HG03342 (cell line): ENCODE measurements at regions not wholly inside any gene's neighbourhood (a gene's known extent, or its start where the extent isn't known, plus 50 kb on each side); places are given as distances from the start of the nearest gene placed in this dataset.
"Not testable (repeated sequence)": the region's sequence is repeated elsewhere in the genome, so short reads cannot be mapped to it uniquely, and the experiment has no call there.

Experiments used
- ATAC-seq: cut with Tn5 transposase; IDR thresholded peaks from one replicate; pipeline ENCODE4 v1.9.1; 2021; ENCODE audit warnings: mild to moderate bottlenecking, moderate library complexity; ENCODE audit not compliant: unreplicated experiment

DNA sequence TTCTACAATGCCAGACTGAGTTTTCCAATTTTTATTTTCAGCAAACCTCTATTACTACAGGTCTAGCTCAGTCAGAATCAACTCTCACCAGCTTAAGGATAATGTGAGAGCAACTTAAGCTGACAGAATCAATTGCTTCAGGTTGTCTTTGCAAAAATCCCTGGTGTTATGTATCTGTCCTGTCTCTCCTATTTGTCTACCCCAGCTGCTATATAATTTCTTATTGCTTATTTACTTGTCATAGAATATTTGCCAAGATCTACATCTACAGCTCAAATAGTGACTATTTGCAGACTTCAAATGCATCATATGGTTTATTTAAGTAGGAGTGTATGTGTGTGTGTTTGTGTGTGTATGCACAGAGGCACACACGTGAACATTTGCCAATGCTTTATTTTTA is 54.1 kb downstream of the FOXG1 start:
- ATAC-seq = no peak

DNA sequence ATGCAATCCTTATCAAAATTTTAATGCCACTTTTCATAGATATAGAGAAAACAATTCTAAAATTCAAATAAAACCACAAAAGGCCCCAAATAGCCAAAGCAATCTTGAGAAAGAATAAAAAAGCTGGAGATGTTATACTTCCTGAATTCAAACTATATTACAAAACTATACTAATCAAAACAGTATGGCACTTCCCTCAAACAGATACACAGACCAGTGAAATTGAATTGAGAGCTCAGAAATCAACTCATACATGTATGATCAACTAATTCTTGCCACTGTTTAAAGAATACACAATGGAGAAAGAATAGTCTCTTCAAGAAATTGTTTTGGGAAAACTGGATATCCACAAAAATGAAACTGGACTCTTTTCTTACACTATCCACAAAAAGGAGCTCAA is 55.4 kb downstream of the FOXG1 start:
- ATAC-seq = no peak

DNA sequence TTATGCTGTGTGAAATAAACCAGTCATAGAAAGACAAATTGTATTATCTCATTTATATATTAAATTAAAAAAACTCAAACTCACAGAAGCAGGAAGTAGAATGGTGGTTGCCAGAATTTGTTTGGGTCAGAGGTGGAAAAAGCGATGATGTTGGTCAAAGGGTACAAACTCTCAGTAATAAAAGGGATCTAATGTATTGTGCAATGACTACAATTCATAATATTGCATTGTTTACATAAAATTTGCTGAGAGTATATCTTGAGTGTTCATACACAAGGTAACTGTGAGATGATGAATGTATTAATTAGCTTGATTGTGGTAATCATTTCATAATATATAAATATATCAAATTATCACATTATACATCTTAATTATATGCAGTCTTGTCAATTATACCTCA is 56.7 kb downstream of the FOXG1 start:
- ATAC-seq = no peak

DNA sequence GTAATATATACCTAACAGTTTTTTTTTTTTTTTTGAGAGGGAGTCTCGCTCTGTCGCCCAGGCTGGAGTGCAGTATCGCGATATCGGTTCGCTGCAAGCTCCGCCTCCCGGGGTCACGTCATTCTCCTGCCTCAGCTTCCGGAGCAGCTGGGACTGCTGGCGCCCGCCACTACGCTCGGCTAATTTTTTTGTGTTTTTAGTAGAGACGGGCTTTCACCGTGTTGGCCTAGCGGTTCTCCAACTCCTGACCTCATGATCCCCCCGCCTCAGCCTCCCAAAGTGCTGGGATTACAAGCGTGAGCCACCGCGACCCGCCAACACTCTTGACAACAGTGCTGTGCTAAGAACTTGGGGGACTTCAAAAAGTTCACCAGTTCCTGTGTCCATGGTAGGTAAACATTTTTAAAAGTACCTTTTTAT is 63.5 kb downstream of the FOXG1 start:
- ATAC-seq = no peak

DNA sequence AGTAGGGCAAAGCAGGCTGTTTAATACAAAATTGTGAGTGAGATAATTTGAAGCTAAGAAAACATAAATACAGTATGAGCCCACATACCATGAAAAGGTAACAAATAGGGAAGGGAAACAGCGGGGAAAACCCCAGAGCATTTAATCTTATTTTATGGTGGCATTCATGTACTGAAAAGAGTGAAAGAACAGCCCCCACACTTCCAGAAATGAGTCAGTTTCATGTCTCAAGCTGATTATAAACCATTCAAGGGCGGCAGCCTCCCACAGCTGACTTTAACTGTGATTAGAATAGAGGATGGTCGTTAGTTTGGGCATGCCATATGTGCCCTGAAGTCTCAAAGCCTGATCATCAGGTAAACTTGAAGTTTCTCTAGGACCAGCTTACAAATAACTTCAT is 64.5 kb downstream of the FOXG1 start:
- peak; percentile 99 for ATAC-seq

DNA sequence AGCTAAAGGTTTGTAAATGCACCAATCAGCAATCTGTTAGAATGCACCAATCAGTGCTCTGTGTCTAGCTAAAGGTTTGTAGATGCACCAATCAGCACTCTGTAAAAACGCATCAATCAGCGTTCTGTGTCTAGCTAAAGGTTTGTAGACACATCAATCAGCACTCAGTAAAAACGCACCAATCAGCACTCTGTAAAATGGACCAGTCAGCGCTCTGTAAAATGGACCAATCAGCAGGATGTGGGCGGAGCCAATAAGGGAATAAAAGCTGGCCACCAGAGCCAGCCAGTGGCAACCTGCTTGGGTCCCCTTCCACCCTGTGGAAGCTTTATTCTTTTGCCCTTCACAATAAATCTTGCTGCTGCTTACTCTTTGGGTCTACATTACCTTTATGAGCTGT is 76.0 kb downstream of the FOXG1 start:
- not testable (repeated sequence) for ATAC-seq

DNA sequence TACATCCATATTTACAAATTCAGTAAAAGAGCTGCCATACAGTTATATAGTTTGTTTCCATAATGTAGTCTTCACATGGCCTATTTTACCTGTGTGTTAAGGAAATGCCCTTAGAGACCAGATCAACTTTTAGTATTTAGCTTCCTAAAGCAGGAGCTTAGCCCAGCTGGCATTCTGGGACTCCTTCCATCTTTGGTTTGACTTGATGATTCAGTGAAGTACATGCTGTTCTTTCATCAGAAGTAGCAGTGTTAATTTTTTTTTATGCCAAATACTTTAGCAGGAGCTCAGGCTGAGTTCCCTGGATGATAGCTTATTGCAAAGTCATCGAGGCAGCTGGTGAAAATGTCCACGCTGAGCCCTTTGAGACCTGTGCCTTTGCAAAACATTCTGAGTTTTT is 101.0 kb downstream of the FOXG1 start:
- ATAC-seq = no peak

DNA sequence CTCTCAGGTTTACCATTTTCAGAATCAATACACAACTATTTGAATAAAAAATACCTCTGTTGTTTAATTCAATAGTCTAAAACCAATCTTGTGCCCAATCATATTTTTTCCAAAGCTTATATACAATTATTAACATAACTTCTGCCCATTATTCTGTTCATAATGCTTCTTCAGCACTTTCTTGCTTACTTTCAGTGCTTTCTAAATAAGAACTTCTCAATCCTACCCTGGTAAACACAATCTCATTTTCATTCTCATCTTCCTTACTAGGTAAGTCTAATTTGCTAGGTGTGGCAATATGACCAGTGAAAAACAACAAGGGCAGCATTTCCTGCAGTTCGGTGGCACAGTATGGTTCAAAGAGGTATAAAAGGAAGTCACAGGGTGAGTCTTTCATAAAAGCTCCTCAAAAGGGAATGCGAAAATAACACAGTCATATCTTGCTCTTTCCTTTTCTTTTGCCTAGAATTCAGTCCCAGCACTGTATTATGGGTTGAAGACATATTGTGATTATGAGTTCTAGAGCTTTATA is 103.5 kb downstream of the FOXG1 start:
- ATAC-seq = no peak

DNA sequence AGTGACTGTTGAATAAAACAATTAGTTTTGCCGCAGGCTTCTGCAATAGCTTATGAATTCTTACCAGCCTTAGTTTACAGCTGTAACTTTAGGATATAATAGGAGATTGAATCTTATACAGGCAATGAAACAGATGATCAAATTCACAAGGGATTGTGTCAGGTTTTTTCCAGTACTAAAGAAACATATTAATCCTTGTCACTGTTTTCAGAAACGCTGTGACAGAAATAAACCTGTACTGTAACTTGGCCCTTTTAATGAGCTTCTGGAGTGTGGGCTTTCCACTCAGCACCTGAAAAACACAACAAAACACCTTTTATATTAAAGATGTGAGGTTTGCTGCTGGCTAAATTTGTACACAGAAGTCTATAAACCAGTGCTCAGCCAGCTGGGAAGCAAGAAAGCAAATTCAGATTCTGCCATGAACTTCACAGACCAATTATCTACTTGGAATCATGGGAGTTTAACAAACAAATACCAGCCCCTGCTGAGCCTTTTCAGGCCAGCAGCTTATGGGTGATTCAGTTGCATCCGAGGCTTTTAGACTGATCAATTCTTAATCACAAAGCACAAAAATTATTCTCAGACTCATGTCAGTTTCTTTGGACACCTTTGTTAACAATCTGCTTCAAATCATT is 109.5 kb downstream of the FOXG1 start:
- ATAC-seq = no peak

DNA sequence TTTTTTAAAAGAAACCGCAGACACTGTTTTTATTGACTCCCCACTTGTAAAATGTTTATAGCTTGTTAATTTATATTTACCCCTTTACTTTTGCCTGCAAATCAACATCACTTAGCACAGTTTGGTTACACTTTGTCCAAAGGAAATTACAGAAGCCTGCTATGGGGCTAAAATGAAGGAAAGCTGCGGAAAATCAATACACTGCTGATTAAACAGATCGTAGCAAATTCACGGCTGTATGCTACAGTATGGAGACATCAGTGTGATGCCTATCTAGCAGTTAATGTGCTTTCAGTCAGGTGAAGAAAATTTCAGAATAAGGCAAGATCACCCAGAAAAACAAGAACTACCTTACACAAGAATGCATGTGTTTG is 110.0 kb downstream of the FOXG1 start:
- no peak for ATAC-seq

DNA sequence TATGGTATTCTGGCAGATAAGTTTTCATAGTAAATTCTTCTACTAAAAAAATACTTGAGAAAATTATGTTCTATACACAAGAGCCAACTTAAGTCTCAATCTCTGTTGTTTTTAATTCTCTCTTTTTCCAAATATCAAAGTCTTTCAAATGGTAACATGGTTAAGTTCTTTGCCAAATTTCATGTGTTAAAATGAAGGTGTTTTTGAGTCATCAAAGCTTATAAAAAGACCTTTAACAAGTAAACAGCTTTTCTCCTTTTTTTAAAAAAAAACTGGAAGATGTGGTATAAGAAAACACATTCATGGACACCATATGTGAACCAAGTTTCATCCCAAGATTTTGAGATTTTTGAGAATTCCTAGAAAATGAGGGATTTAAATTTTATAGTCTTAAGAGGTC is 111.3 kb downstream of the FOXG1 start:
- ATAC-seq = no peak

DNA sequence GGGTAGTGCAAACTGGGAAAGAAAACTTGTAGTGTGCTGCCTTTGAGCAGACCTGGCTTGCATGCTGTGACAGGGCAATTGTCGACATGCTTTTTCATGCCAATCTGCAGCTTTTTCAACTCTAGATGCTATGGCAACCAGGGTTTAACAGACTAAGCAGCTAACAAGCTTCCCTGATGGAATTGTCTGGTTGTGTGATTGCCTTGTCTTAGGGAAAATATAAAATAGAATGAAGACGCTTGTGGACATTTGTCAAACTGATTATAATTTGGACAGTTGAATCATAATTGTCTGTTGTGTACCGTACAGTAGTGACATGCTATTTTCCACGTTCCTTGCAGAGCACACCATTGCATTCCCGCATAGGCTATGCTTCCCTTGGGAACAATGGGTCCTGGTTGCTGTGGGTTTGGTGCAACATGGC is 113.0 kb downstream of the FOXG1 start:
- ATAC-seq = no peak

DNA sequence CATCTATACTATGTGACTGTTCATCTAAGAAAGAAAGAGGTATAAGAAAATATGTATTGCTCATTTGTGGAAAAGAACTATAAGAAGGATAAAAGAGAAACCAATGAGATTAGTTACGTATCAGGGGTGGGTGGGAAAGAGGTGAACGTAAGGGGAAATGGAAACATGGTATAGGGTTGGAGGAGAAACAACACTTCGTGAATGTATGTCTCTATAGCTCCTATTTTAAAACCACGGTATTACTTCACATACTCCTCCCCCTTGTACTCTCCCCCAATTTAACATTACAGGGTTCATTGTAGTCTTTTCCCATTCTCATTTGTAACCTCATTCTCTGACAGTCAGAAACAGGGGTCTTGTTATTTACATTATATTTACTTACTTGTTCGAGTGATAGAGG is 120.4 kb downstream of the FOXG1 start:
- ATAC-seq = no peak

DNA sequence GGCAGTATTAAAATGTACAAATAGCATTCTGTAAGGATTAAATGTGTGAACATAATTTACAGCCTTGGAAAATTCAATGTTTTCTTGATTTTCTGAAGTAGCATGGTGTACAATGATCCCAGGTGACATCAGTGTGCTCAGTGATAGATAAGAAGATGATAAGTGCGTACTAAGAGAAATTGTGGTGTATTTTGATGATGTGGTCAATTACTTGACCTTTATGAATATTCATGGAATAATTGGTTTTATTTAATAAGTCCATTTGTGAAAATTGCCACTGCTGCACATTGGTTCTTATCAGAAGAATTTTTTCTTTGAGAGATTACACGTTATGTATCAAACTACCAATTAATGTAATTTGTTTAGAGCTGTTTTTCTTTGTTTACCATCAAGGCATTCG is 128.8 kb downstream of the FOXG1 start:
- no peak for ATAC-seq

DNA sequence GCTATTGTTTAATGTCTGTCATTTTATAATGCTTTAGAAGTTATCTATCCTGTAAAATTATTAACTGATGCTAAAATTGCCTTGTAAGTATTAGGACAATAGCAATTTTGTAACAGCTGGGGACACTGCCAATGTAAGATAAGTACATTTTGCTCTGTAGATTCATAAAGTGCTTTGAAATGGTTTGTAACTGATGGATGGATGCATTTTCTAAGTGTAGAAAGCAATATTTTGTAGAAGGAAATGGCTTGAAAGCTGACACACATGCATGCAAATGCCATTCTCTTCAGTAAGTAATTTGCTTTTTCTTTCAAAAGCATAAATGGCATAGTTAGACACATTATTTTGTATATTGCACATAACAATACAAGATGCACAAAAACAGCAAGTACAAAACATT is 129.8 kb downstream of the FOXG1 start:
- ATAC-seq = no peak

DNA sequence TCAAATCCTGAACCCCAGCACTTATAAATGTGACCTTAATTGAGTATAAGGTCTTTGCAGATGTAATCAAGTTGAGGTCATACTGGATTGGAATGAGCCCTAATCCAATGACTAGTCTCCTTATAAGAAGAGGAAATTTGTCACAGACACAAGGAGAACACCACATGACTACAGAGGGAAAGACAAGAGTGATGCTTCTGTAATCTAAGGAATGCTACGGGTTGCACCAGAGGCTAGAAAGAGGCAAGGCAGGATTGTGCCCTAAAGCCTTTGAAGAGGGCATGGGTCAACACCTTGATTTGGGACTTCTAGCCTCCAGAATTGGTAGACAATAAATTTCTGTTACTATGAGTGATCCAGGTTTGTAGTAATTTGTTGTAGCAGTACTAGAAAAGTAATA is 135.0 kb downstream of the FOXG1 start:
- ATAC-seq = no peak

DNA sequence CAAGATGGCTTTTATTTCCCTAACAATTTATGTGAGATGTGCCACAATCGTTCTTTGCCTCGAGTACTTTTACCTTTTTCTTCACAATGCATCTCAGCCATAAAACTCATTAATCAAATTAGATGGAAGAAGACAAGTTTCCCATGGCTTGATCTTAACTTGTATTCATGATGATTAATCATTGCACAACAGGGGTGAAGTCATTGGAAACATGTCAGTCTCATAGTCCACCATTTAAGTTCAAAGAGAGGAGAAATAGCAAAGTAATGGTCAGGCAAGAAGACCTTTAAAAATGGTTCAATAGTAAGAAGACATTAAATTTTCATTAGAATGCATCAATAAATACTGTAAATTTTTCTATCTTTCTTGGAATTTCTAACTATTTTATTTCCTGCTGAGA is 136.3 kb downstream of the FOXG1 start:
- ATAC-seq = no peak

DNA sequence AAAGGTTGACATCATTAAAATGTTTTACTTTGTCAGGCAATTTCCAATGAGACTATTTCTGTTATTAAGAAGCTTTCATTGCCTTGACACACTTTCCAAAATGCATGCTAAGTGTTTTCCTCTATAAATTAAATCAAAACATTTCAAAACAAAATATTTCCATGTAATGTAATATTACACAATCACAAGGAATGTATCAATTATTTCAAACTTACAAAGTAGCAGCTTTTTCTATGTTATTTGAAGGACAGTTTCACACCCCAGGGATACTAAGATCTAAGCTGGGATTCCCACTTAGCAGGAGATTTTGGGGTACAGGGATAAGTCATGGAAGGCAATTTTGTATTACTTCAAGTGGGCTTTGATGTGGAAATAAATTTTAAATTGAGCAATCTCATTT is 144.9 kb downstream of the FOXG1 start:
- no peak for ATAC-seq

DNA sequence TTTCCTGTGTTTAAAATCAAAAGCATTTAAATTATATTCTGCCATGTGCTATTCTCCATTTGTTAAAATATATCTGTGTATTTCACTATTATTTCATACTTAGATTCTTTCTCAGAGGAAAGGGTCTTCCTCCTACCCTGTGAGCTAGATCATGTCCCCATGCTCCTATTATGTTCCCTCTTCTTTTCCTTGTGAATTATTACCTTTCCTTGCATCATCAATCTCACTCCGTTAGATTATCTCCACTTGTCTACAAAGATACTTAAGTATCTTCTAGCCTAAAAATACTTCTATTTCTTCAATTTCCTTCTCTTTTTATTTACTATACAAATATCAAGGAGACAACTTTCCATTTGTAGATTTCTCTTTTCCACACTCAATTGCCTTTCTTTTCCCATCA is 146.5 kb downstream of the FOXG1 start:
- ATAC-seq = no peak

DNA sequence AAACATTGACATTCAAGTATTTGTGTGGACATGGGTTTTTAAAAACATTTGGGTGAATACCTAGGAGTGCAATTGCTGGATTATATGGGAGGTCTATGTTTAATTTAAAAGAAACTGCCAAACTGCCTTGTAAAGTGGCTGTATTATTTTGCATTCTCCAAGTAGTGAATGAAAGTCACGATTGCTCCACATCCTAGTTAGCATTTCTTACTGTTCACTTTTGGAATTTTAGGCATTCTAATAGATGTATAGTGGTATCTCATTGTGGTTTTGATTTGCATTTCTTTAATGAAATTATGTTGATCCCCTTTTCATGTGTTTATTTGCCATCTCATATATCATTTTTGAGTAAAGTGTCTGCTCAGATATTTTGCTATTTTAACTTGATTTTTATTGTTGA is 159.5 kb downstream of the FOXG1 start:
- no peak for ATAC-seq

DNA sequence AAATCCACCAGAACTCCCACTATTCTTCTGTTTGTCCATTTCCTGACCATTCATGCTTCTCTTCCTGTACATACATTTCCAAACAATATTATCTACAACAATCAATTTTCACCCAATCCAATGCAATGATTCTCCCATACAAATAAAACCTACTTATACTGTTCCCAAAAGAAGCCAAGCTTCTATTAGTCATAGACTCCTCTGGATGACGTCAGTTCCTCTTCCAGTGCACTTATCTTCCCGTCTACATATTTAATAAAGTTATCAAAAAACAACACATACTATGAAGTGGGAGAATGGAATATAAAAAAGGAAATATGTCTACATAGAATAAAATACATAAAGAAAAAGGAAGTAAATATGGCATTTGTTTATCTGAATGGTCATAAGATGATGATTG is 165.4 kb downstream of the FOXG1 start:
- no peak for ATAC-seq

DNA sequence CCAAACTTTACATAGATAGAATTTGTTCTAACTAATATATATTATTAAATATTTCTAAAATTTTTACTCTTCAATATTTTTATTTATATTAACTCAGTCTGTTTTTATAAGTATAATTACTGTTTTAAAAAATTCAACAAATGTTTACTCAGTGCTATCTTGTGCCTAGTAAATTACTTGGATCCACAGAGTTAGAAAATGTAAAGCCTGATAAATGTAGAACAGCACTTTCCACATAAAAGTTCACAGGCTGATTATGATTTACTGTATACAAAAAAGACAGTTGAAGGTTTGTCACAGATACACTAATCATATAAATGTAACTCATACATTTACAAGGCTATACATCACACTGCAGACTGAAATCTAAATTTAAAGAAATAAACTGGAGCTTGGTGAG is 170.0 kb downstream of the FOXG1 start:
- ATAC-seq = no peak

DNA sequence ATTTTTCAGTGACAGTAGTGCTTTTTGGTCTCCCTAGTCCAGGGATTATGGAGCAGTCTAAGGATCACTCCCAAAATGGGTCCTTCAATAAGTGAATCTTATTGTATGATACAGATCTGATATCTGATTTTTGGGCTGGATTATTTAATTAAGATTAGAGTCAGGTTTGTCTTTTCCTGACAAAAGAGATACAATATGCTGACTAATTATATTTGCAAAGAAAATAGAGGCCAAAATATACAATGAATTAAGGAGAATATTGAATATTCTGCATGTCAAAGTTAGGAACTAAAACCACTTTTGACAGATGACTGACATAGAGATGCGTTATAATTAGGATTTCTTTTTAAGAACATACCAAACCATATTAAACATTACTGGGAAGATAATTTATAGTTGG is 175.2 kb downstream of the FOXG1 start:
- no peak for ATAC-seq
